SK-N-SH (cell line): ENCODE measurements at regions not wholly inside any gene's neighbourhood (a gene's known extent, or its start where the extent isn't known, plus 50 kb on each side); places are given as distances from the start of the nearest gene placed in this dataset.

Experiments used
- CTCF ChIA-PET: fragments of 300-600, 350-600 bp; formaldehyde crosslinking; extraction: SDS; loops from one replicate; lab custom pipeline; 2021; lab: Yijun Ruan, JAX
- POLR2A ChIA-PET: fragments of 350-600 bp; sonication (Branson Sonifier 250); formaldehyde crosslinking; extraction: SDS; loops from one replicate; lab custom pipeline; 2020; ENCODE audit warnings: antibody characterized with exemption, inconsistent platforms; lab: Yijun Ruan, JAX
- DNase-seq: peaks from one replicate; pipeline ENCODE4 v3.0.0; 2012
- H2AFZ ChIP-seq: fragments of 200-600 bp; sonication (generic); 2 replicates; pipeline ENCODE4 v1.8.1; 2016; ENCODE audit warnings: antibody characterized with exemption, mild to moderate bottlenecking, low read depth
- H3F3A ChIP-seq: fragments of 200-600 bp; sonication (generic); replicated peaks from 2 replicates; pipeline ENCODE3; 2016; ENCODE audit warnings: antibody characterized with exemption, mild to moderate bottlenecking; ENCODE audit not compliant: insufficient read depth
- H3K27ac ChIP-seq, 2 experiments: fragments of 200-500 bp in 1 of 2; fragments of 200-600 bp in 1 of 2; sonication (Bioruptor generic) in 1 of 2; sonication (generic), shearing (Covaris generic) in 1 of 2; 2 replicates each; pipeline versions ENCODE4 v1.5.1 to v1.6.1; 2014 to 2016; ENCODE audit warnings: low read depth in 2 of 2, inconsistent platforms in 1 of 2, low read length in 1 of 2, mild to moderate bottlenecking in 1 of 2, mixed read lengths in 1 of 2
- H3K27me3 ChIP-seq: fragments of 200-600 bp; sonication (generic), shearing (Covaris generic); 2 replicates; pipeline ENCODE4 v1.6.1; 2016; ENCODE audit warnings: mixed run types; ENCODE audit not compliant: insufficient read depth
- H3K36me3 ChIP-seq, 2 experiments: fragments of 200-500 bp in 1 of 2; fragments of 200-600 bp in 1 of 2; sonication (Bioruptor generic) in 1 of 2; sonication (generic) in 1 of 2; replicated peaks in 1 of 2; 2 replicates each; pipeline versions ENCODE3 to v1.5.1; 2014 to 2016; ENCODE audit warnings: low read length in 1 of 2, mild to moderate bottlenecking in 1 of 2; ENCODE audit not compliant: insufficient read depth in 2 of 2, control insufficient read depth in 1 of 2
- H3K4me1 ChIP-seq, 2 experiments: fragments of 200-500 bp in 1 of 2; fragments of 200-600 bp in 1 of 2; sonication (Bioruptor generic) in 1 of 2; sonication (generic), shearing (Covaris generic) in 1 of 2; 2 replicates each; pipeline versions ENCODE4 v1.5.1 to v1.6.1; 2014 to 2016; ENCODE audit warnings: low read depth in 1 of 2, low read length in 1 of 2, mixed run types in 1 of 2; ENCODE audit not compliant: insufficient read depth in 2 of 2, control insufficient read depth in 1 of 2
- H3K4me2 ChIP-seq: fragments of 200-600 bp; sonication (generic), shearing (Covaris generic); 2 replicates; pipeline ENCODE4 v1.6.1; 2017; ENCODE audit warnings: mixed run types
- H3K4me3 ChIP-seq, 2 experiments: fragments of 200-500 bp in 1 of 2; fragments of 200-600 bp in 1 of 2; sonication (Bioruptor generic) in 1 of 2; sonication (generic), shearing (Covaris generic) in 1 of 2; 2 replicates each; pipeline versions ENCODE4 v1.5.1 to v1.8.1; 2014 to 2016; ENCODE audit warnings: low read depth in 2 of 2, inconsistent platforms in 1 of 2, low read length in 1 of 2, mild to moderate bottlenecking in 1 of 2, mixed read lengths in 1 of 2, moderate library complexity in 1 of 2
- H3K79me2 ChIP-seq: fragments of 200-600 bp; sonication (generic); 2 replicates; pipeline ENCODE4 v1.8.1; 2017; ENCODE audit warnings: mild to moderate bottlenecking; ENCODE audit not compliant: insufficient read depth
- H3K9ac ChIP-seq: fragments of 200-600 bp; sonication (generic); 2 replicates; pipeline ENCODE4 v1.6.1; 2017; ENCODE audit warnings: mixed run types
- H3K9me2 ChIP-seq: fragments of 200-600 bp; sonication (generic); 2 replicates; pipeline ENCODE4 v1.6.1; 2017; ENCODE audit warnings: mixed run types
- H3K9me3 ChIP-seq: fragments of 200-600 bp; sonication (generic); 2 replicates; pipeline ENCODE4 v1.6.1; 2017; ENCODE audit warnings: mixed run types, mild to moderate bottlenecking, moderate library complexity
- H4K20me1 ChIP-seq: fragments of 200-600 bp; sonication (generic); 2 replicates; pipeline ENCODE4 v1.6.1; 2017; ENCODE audit warnings: mild to moderate bottlenecking, mixed run types; ENCODE audit not compliant: insufficient read depth
- FOSL2 ChIP-seq: IDR thresholded peaks from 2 replicates; pipeline ENCODE4 v1.4.0; 2012; ENCODE audit warnings: low read depth, mild to moderate bottlenecking, moderate library complexity, borderline replicate concordance
- FOXJ3 ChIP-seq: sonication (generic); formaldehyde crosslinking; IDR thresholded peaks from 2 replicates; pipeline ENCODE4 v1.5.1; 2020; ENCODE audit warnings: mild to moderate bottlenecking, missing genetic modification reagents
- GATA2 ChIP-seq: sonication (generic); formaldehyde crosslinking; IDR thresholded peaks from 2 replicates; pipeline ENCODE4 v1.5.0; 2020; ENCODE audit warnings: mild to moderate bottlenecking, missing genetic modification reagents
- IRF3 ChIP-seq: fragments of 150-350 bp; IDR thresholded peaks from 2 replicates; pipeline ENCODE4 v1.6.1; 2016; ENCODE audit warnings: mild to moderate bottlenecking, low read depth, low read length
- MEF2A ChIP-seq: IDR thresholded peaks from 2 replicates; pipeline ENCODE4 v1.4.0; 2012; ENCODE audit warnings: low read depth, borderline replicate concordance
- MXI1 ChIP-seq: IDR thresholded peaks from 2 replicates; pipeline ENCODE4 v1.6.1; 2012; ENCODE audit warnings: mild to moderate bottlenecking, low read depth, low read length, improper control_type of control experiment
- NFIC ChIP-seq: IDR thresholded peaks from 2 replicates; pipeline ENCODE4 v1.4.0; 2012; ENCODE audit warnings: borderline replicate concordance
- NRF1 ChIP-seq: IDR thresholded peaks from 2 replicates; pipeline ENCODE4 v1.6.1; 2012; ENCODE audit warnings: low read depth, mild to moderate bottlenecking, low read length
- POLR2AphosphoS5 ChIP-seq: IDR thresholded peaks from 2 replicates; pipeline ENCODE4 v1.6.1; 2012; ENCODE audit warnings: low read depth, low read length
- RCOR1 ChIP-seq: fragments of 150-350 bp; IDR thresholded peaks from 2 replicates; pipeline ENCODE4 v1.6.1; 2017; ENCODE audit warnings: antibody characterized with exemption, low read length
- REST ChIP-seq: IDR thresholded peaks from 2 replicates; pipeline ENCODE4 v1.6.1; 2012; ENCODE audit warnings: mild to moderate bottlenecking, low read depth, low read length, moderate library complexity
- RXRA ChIP-seq: IDR thresholded peaks from 2 replicates; pipeline ENCODE4 v1.4.0; 2012; ENCODE audit warnings: low read depth, mild to moderate bottlenecking, borderline replicate concordance
- SIN3A ChIP-seq: IDR thresholded peaks from 2 replicates; pipeline ENCODE4 v1.6.1; 2012; ENCODE audit warnings: low read depth, mild to moderate bottlenecking, low read length, moderate library complexity, borderline replicate concordance
- YY1 ChIP-seq: IDR thresholded peaks from 2 replicates; pipeline ENCODE4 v1.4.0; 2012; ENCODE audit warnings: low read depth, mild to moderate bottlenecking
- WGBS: methylation state at CpG from one replicate; pipeline ENCODE4 v1.1.6; 2017; ENCODE audit warnings: low lambda C conversion rate; 5-methylcytosine and 5-hydroxymethylcytosine counted together
- TF ChIP-seq, protein P1 (sequence below): IDR thresholded peaks from 2 replicates; pipeline ENCODE4 v1.4.0; 2012; ENCODE audit warnings: low read depth, borderline replicate concordance

DNA sequence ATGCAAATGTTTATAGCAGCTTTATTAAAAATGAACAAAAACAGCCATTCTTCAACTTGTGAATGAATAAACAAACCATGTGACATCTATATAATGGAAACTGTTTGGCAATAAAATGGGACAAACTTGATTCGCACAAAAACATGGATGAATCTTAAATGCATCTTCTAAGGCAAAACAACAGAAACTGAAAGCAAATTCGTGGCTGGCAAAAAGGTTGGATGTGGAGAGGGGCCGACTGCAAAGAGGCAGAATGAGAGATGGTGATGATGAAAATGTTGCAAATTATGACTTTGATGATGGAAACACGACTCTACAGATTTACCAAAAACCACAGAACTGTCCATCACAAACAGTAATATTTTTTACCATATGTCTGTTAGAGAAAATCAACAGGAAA, 327.0 kb upstream of the NR5A2 start:
- Histone ChIP-seq H3K36me3 (no peaks in the 10 kb centered on the region), H4K20me1 (no peaks in the 10 kb centered on the region), H3K9me2 (no peaks in the 10 kb centered on the region), H2AFZ (no peak overlapping the region), H3K79me2 (no peaks in the 10 kb centered on the region), H3K27me3 (no peaks in the 10 kb centered on the region), H3K4me2 (no peak overlapping the region), H3K9ac (no peak overlapping the region), H3K9me3 (no peaks in the 10 kb centered on the region), H3K4me3 (no peak overlapping the region), H3K27ac (no peak overlapping the region), H3F3A (no peaks in the 10 kb centered on the region), H3K4me1 (no peaks in the 10 kb centered on the region)
- WGBS: 47% methylated on average over 4 of the region's 4 CpGs
- ChIA-PET CTCF (interaction anchor here (1.1 to 2.1 kb wide), 4 partner anchors 9 to 808 kb away, joined by 3 to 8 read pairs (median 4); no protein-coding TSS in a partner anchor), POLR2A (no interaction called here)
- TF ChIP-seq, protein P1, sequence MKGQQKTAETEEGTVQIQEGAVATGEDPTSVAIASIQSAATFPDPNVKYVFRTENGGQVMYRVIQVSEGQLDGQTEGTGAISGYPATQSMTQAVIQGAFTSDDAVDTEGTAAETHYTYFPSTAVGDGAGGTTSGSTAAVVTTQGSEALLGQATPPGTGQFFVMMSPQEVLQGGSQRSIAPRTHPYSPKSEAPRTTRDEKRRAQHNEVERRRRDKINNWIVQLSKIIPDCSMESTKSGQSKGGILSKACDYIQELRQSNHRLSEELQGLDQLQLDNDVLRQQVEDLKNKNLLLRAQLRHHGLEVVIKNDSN: no peak
- TF ChIP-seq GATA2 (CRISPR knock-in tag): no peak
- no peak for TF ChIP-seq MEF2A
- TF ChIP-seq FOXJ3: no peak
- no peak for TF ChIP-seq NFIC
- TF ChIP-seq SIN3A: no peak
- no peak for TF ChIP-seq REST
- TF ChIP-seq MXI1: no peak
- no peak for TF ChIP-seq FOSL2
- TF ChIP-seq IRF3: no peak
- DNase-seq: no peak

- H3K27me3 ChIP-seq: no peaks in the 10 kb centered on the region
- TF ChIP-seq RXRA: no peak
- TF ChIP-seq RCOR1: no peak
- no peak for TF ChIP-seq YY1
- TF ChIP-seq POLR2AphosphoS5: no peak
- no peak for TF ChIP-seq NRF1
- H3K9me2 ChIP-seq: no peaks in the 10 kb centered on the region
- ChIA-PET CTCF (interaction anchor here (0.9 to 1.8 kb wide), 3 partner anchors 10 to 809 kb away, joined by 4 to 6 read pairs (median 4); no protein-coding TSS in a partner anchor), POLR2A (no interaction called here)
- WGBS: 58% methylated on average over 2 of the region's 2 CpGs
- no peaks in the 10 kb centered on the region for H3K36me3 ChIP-seq
- no peaks in the 10 kb centered on the region for H3K9me3 ChIP-seq
- no peak for DNase-seq
- H3K9ac ChIP-seq: no peak overlapping the region
- no peaks in the 10 kb centered on the region for H3F3A ChIP-seq
- H3K27ac ChIP-seq: no peak overlapping the region
- no peak overlapping the region for H3K4me3 ChIP-seq
- H3K79me2 ChIP-seq: no peaks in the 10 kb centered on the region
- no peak overlapping the region for H2AFZ ChIP-seq
- no peaks in the 10 kb centered on the region for H3K4me1 ChIP-seq
- H4K20me1 ChIP-seq: no peaks in the 10 kb centered on the region
- H3K4me2 ChIP-seq: no peak overlapping the region
Observed at GRCh38 chr1:199701726-199702125, 325.8 kb upstream of the NR5A2 start.
